Fibroblast of lung (primary cell): ENCODE measurements at regions not wholly inside any gene's neighbourhood (a gene's known extent, or its start where the extent isn't known, plus 50 kb on each side); places are given as distances from the start of the nearest gene placed in this dataset.
"Not testable (repeated sequence)": the region's sequence is repeated elsewhere in the genome, so short reads cannot be mapped to it uniquely, and the experiment has no call there.

Experiments
- DNase-seq, 2 donors: peaks; one replicate each; pipeline versions ENCODE4 v3.0.0 to v3.0.0-alpha.2; 2010; ENCODE audit warnings: low read depth in 2 of 2
- H2AFZ ChIP-seq: 2 replicates; pipeline ENCODE4 v1.5.1; 2012; ENCODE audit warnings: low read length, control low read depth, inconsistent platforms
- H3K27ac ChIP-seq: 2 replicates; pipeline ENCODE4 v1.5.1; 2011; ENCODE audit warnings: low read length, control low read depth; ENCODE audit not compliant: insufficient read depth
- H3K27me3 ChIP-seq: 2 replicates; pipeline ENCODE4 v1.5.1; 2011; ENCODE audit warnings: mild to moderate bottlenecking, low read length; ENCODE audit not compliant: control insufficient read depth, insufficient read depth
- H3K36me3 ChIP-seq: 2 replicates; pipeline ENCODE4 v1.5.1; 2011; ENCODE audit warnings: low read length; ENCODE audit not compliant: control insufficient read depth, insufficient read depth
- H3K4me1 ChIP-seq: 2 replicates; pipeline ENCODE4 v1.5.1; 2011; ENCODE audit warnings: low read length; ENCODE audit not compliant: control insufficient read depth, insufficient read depth; ENCODE audit errors: extremely low read depth
- H3K4me2 ChIP-seq: 2 replicates; pipeline ENCODE4 v1.5.1; 2011; ENCODE audit warnings: low read length, control low read depth; ENCODE audit not compliant: insufficient read depth; ENCODE audit errors: extremely low read depth
- H3K4me3 ChIP-seq, 4 experiments: fragments of 200-600 bp in 1 of 4; sonication (generic) in 1 of 4; replicated peaks in 1 of 4; 2 replicates each; pipeline ENCODE4 v1.5.1; 2011 to 2016; ENCODE audit warnings: low read length in 4 of 4, low read depth in 3 of 4, mild to moderate bottlenecking in 3 of 4, control low read depth in 2 of 4, inconsistent platforms in 1 of 4, mixed read lengths in 1 of 4; ENCODE audit not compliant: insufficient read depth in 1 of 4; ENCODE audit errors: control extremely low read depth in 1 of 4
- H3K79me2 ChIP-seq: 2 replicates; pipeline ENCODE4 v1.5.1; 2012; ENCODE audit warnings: mild to moderate bottlenecking, low read length, inconsistent platforms; ENCODE audit not compliant: control insufficient read depth, insufficient read depth
- H3K9ac ChIP-seq: 2 replicates; pipeline ENCODE4 v1.5.1; 2011; ENCODE audit warnings: mild to moderate bottlenecking, low read length, control low read depth; ENCODE audit not compliant: insufficient read depth
- H3K9me3 ChIP-seq: 2 replicates; pipeline ENCODE4 v1.5.1; 2012; ENCODE audit warnings: low read depth, low read length; ENCODE audit not compliant: control insufficient read depth, insufficient read depth
- H4K20me1 ChIP-seq: 2 replicates; pipeline ENCODE4 v1.5.1; 2011; ENCODE audit warnings: low read length; ENCODE audit not compliant: control insufficient read depth, insufficient read depth; ENCODE audit errors: extremely low read depth
- EZH2 ChIP-seq: IDR thresholded peaks from 2 replicates; pipeline ENCODE4 v1.5.1; 2012; ENCODE audit warnings: low read length, control low read depth, mild to moderate bottlenecking; ENCODE audit errors: missing control alignments
- TF ChIP-seq, protein P1 (sequence below), 2 donors: IDR thresholded peaks in 1 of 2; conservative IDR thresholded peaks in 1 of 2; 1 replicate in 1 of 2; 2 replicates in 1 of 2; pipeline ENCODE4 v1.5.1; 2011 to 2012; ENCODE audit warnings: low read length in 2 of 2, control low read depth in 1 of 2, inconsistent platforms in 1 of 2, low read depth in 1 of 2, mild to moderate bottlenecking in 1 of 2

DNA sequence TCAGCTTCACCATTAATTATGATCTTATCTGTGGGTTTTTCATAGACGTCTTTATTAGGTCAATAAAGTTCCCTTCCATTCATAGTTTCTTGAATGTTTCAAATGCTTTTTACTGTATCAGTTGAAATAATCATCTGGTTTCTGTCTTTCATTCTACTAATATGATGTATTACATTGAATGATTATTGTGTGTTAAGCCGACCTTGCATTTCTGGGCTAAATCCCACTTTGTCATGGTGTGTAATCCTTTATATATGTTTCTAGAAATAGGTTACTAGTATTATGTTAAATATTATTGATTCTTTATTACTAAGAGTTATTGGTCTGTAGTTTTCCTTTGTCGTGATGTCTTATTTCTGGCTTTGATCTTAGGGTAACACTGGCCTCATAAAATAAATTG is 134.9 kb downstream of the FASLG start:
- Histone ChIP-seq H3K9me3 (no peaks in the 10 kb centered on the region), H4K20me1 (no peaks in the 10 kb centered on the region), H2AFZ (no peak overlapping the region), H3K27ac (no peak overlapping the region), H3K27me3 (no peaks in the 10 kb centered on the region), H3K9ac (no peak overlapping the region), H3K36me3 (no peaks in the 10 kb centered on the region), H3K4me1 (no peaks in the 10 kb centered on the region), H3K4me3 (no peak overlapping the region), H3K79me2 (no peaks in the 10 kb centered on the region), H3K4me2 (no peak overlapping the region)
- DNase-seq, result no peak
- no peak for TF ChIP-seq EZH2
- TF ChIP-seq, protein P1, sequence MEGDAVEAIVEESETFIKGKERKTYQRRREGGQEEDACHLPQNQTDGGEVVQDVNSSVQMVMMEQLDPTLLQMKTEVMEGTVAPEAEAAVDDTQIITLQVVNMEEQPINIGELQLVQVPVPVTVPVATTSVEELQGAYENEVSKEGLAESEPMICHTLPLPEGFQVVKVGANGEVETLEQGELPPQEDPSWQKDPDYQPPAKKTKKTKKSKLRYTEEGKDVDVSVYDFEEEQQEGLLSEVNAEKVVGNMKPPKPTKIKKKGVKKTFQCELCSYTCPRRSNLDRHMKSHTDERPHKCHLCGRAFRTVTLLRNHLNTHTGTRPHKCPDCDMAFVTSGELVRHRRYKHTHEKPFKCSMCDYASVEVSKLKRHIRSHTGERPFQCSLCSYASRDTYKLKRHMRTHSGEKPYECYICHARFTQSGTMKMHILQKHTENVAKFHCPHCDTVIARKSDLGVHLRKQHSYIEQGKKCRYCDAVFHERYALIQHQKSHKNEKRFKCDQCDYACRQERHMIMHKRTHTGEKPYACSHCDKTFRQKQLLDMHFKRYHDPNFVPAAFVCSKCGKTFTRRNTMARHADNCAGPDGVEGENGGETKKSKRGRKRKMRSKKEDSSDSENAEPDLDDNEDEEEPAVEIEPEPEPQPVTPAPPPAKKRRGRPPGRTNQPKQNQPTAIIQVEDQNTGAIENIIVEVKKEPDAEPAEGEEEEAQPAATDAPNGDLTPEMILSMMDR (conservative IDR thresholded peaks at IDR 0.05 in 1 of 2, IDR thresholded peaks at IDR 0.05 in 1 of 2; ENCODE audit: low read depth in 1 of 2, low read length in 2 of 2), result no peak

DNA sequence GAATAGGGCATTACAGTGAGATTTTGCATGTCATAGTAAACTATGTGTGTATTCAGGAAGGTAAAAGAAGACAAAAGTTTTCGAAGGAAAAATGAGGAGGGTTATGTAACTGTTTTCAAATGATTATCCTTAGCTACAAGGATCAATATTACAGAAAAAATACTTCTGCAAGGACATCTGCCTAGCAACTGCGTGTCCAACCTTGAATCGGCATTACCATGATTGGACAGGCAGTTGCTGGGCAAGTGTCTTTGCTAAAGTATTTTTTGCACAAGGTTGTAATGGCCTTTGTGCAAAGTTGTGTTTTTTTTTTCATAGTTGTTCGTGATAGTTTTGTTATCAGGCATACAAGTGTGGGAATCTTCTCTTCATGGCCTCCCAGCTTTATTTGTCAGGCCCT is 136.8 kb downstream of the FASLG start:
- TF ChIP-seq, protein P1 (conservative IDR thresholded peaks at IDR 0.05 in 1 of 2, IDR thresholded peaks at IDR 0.05 in 1 of 2; ENCODE audit: low read depth in 1 of 2, low read length in 2 of 2), result no peak
- TF ChIP-seq EZH2, result no peak
- no peak overlapping the region for H3K9ac ChIP-seq
- H3K27me3 ChIP-seq, result no peaks in the 10 kb centered on the region
- H3K4me1 ChIP-seq, result no peaks in the 10 kb centered on the region
- H4K20me1 ChIP-seq, result no peaks in the 10 kb centered on the region
- H3K4me2 ChIP-seq, result no peak overlapping the region
- H3K9me3 ChIP-seq, result no peaks in the 10 kb centered on the region
- no peak overlapping the region for H3K27ac ChIP-seq
- H3K79me2 ChIP-seq, result no peaks in the 10 kb centered on the region
- H3K4me3 ChIP-seq, result no peak overlapping the region
- no peaks in the 10 kb centered on the region for H3K36me3 ChIP-seq
- no peak overlapping the region for H2AFZ ChIP-seq
- DNase-seq, result no peak

DNA sequence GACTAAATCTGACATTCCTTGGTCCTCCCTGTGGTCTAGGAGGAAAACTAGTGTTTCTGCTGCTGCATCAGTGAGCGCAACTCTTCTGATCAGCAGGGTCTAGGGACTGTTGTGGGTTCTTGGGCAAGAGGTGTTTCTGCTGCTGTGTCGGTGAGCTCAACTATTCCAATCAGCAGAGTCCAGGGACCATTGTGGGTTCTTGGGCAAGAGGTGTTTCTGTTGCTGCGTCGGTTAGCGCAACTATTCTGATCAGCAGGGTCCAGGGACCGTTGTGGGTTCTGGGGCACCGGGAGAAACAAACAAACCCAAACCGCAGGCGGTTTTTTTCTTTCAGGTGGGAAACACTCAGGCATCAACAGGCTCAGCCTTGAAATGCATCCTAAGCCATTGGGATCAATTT is 140.9 kb downstream of the FASLG start:
- not testable (repeated sequence) for H3K9ac ChIP-seq, H3K9me3 ChIP-seq, H2AFZ ChIP-seq, H3K27ac ChIP-seq, H3K27me3 ChIP-seq, H3K79me2 ChIP-seq, H3K4me3 ChIP-seq, H3K4me2 ChIP-seq, H3K36me3 ChIP-seq, DNase-seq, H3K4me1 ChIP-seq, H4K20me1 ChIP-seq
